HT-29 (cell line): ENCODE measurements at regions not wholly inside any gene's neighbourhood (a gene's known extent, or its start where the extent isn't known, plus 50 kb on each side); places are given as distances from the start of the nearest gene placed in this dataset.

Source experiments
- DNase-seq: peaks from one replicate; pipeline ENCODE4 v3.0.0-alpha.2; 2015; ENCODE audit warnings: low spot score

- no peak for DNase-seq
Measured at GRCh38 chr2:41678639-41679038, 369.2 kb upstream of the PKDCC start.

GRCh38 chr2:41686156-41686555 lies 361.7 kb upstream of the PKDCC start:
- DNase-seq = no peak

GRCh38 chr2:41691561-41691960 lies 356.3 kb upstream of the PKDCC start:
- no peak for DNase-seq

- no peak for DNase-seq
Measured at GRCh38 chr2:41694536-41695049, 353.2 kb upstream of the PKDCC start.

DNA sequence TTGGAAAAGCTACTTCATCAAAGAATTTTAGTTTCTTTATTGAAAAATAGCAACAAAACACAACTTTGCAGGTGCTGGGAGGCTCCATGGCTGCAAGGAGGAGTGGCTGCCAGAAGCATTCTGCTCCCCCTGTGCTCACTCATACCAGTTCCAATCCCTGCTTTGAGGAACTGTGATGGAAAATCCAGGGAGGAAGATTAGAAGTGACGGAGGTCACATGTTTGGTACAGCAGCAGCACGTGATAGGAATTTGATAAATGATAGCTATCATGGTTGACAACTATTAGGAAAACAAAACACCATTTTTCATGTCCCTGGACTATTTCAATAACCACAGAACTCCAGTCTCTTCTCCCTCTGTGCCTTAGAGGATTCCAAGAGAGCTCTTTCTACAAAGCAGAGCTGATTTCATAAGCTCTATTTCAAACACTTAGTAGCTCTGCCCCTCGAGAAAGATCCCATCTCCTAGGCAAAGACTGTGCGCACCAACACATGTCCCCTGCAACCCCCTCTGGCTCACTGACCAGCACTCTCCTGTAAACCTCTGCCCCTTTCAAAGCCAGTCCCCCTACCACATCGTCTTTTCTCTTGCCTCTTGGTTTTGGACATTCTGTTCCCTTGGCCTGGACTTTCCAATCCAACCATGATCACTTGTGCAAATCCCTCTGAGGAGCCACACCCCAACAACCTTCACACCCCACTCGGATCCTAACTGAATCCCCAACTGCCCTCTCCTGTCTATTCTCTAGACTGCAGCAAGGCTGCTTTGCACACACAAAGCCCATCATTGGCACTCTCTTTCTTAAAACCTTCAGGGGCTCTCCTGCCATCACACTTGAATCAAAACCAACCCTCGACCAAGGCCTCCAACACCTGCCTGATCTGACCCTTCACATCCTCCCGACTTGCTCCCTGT lies 352.4 kb upstream of the PKDCC start:
- DNase-seq = no peak

DNA sequence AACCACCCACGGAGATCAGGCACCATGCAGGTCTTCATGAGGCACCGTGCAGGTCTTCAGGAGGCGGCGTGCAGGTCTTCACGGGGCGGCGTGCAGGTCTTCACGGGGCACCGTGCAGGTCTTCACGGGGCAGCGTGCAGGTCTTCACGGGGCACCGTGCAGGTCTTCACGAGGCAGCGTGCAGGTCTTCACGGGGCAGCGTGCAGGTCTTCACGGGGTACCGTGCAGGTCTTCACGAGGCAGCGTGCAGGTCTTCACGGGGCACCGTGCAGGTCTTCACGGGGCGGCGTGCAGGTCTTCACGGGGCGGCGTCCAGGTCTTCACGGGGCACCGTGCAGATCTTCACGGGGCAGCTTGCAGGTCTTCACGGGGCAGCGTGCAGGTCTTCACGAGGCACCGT lies 350.4 kb upstream of the PKDCC start:
- no peak for DNase-seq

DNA sequence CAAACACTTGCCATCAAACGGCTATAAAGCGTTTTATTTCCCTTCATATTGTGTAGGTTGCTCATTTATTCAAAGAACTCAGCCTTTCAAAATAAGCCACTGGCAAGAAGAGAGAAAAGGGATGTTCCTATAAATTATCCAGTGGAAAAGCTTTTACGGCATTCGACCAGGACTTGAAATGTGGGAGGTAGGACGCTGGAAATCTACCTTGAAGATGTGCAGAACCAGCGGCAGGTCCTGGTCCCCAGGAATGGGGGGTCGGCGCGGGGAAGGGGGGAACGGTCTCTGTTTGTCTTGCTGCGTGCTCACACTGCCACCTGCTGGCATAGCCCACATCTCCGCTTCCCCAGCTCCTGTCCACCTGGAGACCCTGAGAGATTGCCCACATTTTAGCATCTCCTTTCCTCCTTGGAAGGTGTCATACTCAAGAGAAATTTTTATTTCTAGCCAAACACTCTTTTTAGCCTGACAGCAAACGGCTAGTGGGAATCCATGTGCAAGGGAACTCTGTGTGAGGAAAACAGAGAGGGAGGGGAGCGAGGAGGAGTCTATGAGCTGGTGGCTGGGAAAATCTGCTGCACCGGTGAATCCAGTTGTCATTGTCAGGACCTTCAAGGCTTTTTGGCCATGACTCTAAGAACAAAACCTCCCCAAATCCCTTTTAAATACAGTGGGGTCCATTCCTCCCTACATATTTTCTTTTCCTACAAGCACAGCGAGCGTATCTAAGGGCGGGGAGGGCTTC lies 349.0 kb upstream of the PKDCC start:
- DNase-seq = peak; percentile 8

- DNase-seq = no peak
Measured at GRCh38 chr2:41701231-41701630, 346.6 kb upstream of the PKDCC start.

DNA sequence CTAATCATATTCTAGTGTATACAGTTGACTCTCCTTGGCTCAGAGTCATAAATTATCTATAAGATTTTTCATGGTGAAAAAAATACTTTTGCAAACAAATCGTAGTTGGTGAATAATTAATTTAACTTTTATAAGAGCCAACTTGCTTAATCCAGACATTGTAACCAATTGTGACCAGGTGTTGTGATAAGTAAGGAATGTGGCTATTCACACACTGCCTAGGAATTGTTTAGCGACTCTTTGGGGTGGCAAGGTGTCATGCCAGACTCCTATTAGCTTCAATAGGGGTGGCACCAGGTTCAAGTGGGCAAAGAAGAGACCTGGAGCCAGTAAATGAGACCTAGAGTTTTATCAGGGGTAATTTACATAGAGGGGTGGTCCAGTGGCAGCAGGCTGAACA lies 344.7 kb upstream of the PKDCC start:
- no peak for DNase-seq

- DNase-seq = no peak
Measured at GRCh38 chr2:41705634-41706033, 342.2 kb upstream of the PKDCC start.

DNA sequence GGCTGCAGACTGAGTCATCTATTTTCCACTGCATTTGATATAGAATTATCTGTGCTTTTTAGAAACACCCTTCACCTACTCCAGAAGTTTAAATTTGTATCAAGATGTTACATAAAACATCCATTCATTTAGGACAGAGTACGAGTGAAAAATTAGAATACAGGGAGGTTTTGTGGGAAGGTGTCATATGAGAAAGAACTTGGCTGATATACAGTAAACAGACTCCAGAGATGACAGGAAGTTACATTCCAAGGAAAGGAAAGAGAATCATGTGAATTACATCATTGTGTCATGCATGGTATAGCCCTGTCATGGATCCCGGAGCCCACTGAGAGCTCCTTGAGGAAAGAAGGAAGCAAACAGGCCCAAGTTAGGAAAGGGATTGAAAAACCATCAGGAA lies 341.5 kb upstream of the PKDCC start:
- no peak for DNase-seq

GRCh38 chr2:41707790-41708451 lies 339.9 kb upstream of the PKDCC start:
- DNase-seq = no peak

GRCh38 chr2:41709702-41710599 lies 337.9 kb upstream of the PKDCC start:
- no peak for DNase-seq

DNA sequence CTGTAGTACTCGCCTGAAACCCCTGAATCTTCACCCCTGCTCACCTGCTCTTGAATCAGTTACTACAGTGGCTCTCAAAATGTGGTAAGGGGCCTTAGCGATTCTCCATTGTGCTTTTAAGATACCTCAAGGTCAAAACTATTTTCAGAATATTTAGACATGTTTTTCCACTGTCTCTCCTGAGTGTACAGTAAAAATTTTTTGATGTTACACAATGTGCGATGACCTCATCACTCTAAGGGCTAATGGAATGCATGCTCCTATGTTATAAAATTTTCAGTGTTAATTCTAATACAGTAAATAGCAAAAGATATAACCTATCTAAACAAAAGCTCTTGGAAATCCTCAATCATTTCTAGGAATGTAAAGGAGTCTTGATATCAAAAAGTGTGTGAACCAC lies 336.9 kb upstream of the PKDCC start:
- no peak for DNase-seq

DNA sequence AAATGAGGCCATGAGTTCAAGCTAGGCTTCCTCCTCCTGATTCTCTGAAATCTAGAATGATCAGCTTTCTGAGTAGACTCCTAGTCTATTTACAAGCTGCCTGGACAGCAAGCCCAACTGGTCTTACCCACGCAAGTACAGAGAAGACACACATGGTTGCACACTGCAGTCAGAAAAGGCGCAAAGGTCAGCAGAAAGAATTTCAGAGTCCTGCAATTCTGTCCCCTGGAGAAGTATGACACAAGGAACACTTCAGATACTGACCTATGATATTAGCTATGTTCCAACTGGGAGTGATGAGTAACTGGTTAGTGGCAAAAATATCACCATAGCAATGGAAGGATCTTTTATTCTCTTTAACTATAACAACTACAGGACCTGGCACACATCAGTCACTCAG lies 336.1 kb upstream of the PKDCC start:
- DNase-seq = no peak

DNA sequence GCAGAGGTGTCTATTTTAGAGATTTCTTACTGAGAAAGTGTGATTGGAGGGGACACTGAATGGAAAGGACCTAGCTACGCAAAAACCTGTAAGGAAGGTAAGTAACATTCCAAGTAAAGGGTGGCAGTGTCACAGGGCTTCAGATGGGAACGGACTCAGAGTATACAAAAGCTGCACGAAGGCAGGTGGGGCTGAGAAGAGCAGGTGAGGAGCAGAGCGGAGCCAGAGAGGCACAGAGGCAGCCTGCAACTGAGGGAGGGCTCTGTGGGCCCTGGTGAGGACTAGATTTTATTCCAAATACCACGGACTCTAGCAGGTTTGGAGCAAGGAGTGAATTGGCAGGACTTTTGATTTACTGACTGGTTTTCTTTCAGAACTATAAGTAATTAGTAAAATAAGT lies 331.3 kb upstream of the PKDCC start:
- DNase-seq = no peak

DNA sequence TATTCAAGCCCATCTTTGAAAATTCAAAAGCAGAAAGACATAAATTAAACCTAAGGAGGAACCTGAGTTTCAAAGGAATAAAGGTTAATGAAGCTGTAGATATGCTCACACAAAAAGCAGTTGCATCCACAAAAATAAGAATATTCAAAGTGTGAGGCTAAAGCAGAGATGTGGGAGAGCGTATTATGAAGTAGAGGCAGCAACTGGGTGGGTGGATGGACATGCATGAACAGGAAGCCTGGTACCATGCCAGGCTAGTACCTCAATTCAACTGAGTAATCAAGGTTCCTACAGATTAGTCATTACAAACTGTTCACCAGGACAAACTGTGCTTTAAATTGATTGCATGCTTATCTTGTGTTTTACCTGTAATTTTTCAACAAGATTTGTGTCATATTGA lies 330.0 kb upstream of the PKDCC start:
- no peak for DNase-seq

DNA sequence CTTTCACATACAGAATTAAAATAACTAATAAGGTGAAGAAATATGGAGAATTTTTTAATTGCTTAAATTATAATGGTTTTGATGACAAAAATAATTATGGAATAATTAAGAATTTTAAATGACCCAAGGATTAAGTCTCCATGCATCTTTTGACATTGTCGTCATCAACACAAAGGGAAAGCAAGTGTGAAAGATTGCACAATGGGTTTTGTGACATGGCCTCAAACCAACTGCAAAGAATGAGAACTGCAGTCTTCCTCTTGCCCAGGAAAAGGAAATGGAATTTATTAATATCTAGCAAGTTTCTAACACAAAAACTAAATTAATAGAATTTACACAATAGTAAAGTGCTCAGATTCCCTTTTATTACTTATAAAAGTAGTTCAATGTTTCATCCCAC lies 329.1 kb upstream of the PKDCC start:
- DNase-seq = no peak

DNA sequence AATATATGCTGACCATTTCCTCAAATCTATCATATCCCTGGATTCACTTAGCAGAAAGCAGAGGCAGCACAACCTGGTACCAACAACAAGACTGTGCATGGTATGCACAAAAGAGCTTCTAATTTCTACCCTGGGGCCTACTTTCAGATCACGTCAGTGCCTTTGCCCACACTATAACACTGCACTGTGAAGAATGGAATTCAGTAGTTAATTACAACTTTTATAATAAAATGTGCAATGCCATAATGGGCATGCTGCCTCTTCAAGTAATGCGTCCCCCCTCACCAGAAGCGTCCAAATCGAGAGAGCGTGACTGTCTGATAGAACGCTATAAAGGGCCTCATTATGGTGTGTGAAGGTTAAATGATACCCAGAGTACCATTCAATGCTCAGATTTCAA lies 328.1 kb upstream of the PKDCC start:
- DNase-seq = no peak

DNA sequence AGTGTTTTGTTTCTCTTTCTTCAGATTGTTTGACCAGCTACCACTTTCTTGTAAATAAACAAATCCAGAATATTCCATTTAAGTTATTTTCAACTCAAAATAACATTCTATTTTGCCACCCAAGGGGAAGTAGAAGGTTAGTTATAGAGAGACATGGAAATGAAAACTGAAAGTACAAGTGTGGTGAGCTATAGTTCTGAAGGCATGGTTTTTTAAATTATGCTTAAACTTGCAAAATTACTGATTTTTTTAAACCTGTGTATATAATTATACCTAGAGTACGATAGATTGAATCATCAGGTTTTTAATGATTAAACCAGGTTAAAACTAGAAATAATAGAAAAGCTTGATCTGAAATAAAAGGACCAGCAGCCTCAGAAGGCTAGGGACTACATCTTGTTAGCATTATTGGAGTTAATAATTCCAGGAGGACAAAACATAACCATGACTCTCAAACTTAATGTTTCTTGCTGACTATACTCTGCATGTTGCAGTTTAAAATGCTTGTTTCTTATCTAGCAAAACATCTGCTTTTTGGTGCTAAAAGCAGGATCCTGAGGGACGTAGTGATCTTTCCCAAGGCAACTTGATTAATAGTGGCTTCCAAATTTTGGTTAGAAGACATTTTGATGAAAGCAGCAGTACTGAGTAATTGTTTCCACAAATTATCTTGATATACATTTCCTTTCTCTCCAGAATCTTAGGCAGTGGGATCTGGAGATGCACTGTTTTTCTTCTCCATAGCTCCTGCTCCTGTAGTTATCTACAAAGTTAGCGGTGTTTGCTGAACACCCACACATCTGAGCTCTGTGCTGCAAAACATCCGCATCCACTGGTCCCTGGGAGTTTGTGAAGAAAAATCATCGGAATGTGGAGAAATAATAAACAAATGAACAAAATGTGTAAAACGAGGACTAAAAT lies 327.2 kb upstream of the PKDCC start:
- no peak for DNase-seq
